ENCODE measurements at regions not wholly inside any gene's neighbourhood (a gene's known extent, or its start where the extent isn't known, plus 50 kb on each side); places are given as distances from the start of the nearest gene placed in this dataset.
"Not testable (repeated sequence)": the region's sequence is repeated elsewhere in the genome, so short reads cannot be mapped to it uniquely, and the experiment has no call there.

- not testable (repeated sequence) for TF ChIP-seq CTCF, POLR2A (IDR thresholded peaks at IDR 0.05)
These were observed 56.8 kb upstream of the PTMA start for GRCh38 chr2:231651561-231651960.

Data from ovary (tissue), 3 donors.